ENCODE measurements at regions not wholly inside any gene's neighbourhood (a gene's known extent, or its start where the extent isn't known, plus 50 kb on each side); places are given as distances from the start of the nearest gene placed in this dataset.

DNA sequence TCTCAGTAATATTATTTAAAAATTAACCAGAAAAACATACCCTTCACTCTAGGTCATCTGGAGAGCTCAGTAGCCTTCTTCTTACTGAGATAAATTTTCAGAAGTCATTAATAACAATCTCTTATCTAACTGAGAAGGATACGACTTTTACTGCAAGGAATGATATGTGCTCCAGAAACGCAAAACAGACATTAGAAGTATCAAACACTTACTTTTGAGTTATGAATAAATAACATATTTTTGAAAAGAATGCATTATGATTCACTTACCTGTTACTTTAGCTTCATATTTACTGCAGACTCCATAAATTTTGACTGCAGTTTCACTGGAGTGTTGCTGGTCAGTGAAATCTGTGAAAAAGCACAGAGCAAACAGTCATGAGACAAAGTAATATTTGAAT is 668.7 kb upstream of the NRSN1 start:
- Histone ChIP-seq H3K4me2 (ENCODE audit: low read length) (no peak overlapping the region), H3K4me1 (ENCODE audit: low read length) (no peaks in the 10 kb centered on the region), H3K9ac (ENCODE audit: low read length) (no peak overlapping the region), H3K27me3 (ENCODE audit: low read depth, low read length) (no peaks in the 10 kb centered on the region), H3K4me3 (ENCODE audit: low read length) (no peak overlapping the region), H4K20me1 (ENCODE audit: insufficient read depth, low read length) (no peaks in the 10 kb centered on the region), H3K27ac (ENCODE audit: low read length) (no peak overlapping the region), H3K36me3 (replicated peaks; ENCODE audit: low read depth, low read length) (no peaks in the 10 kb centered on the region), H2AFZ (ENCODE audit: low read depth, low read length) (no peak overlapping the region), H3K79me2 (ENCODE audit: low read length) (no peaks in the 10 kb centered on the region), H3K9me3 (ENCODE audit: insufficient read depth, low read length) (no peaks in the 10 kb centered on the region)
- TF ChIP-seq CTCF (IDR thresholded peaks at IDR 0.05; ENCODE audit: low read depth, low read length) (no peak), EZH2phosphoT487 (IDR thresholded peaks at IDR 0.05; ENCODE audit: low read depth) (no peak)

DNA sequence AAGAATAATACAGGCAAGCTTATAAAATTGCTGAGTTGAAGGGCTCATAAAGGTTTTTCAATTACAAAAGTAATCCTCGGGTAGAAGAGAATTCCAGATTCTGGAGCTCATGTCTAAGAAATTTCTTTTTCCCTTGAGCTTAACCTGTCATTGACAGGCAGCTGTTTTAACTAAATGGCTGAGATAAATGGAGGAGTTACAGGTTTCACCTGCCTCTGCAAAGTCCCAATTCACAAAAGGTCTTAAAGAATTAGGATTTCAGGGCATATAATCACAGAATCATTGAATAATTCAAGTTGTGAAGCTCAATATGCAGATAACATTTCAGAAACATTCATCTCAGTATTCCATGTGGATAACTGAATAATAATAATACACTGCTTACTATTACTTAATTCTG is 660.1 kb upstream of the NRSN1 start:
- H4K20me1 ChIP-seq (ENCODE audit: insufficient read depth, low read length) = no peaks in the 10 kb centered on the region
- no peaks in the 10 kb centered on the region for H3K36me3 ChIP-seq (replicated peaks; ENCODE audit: low read depth, low read length)
- H3K79me2 ChIP-seq (ENCODE audit: low read length) = no peaks in the 10 kb centered on the region
- TF ChIP-seq CTCF (IDR thresholded peaks at IDR 0.05; ENCODE audit: low read depth, low read length) (no peak), EZH2phosphoT487 (IDR thresholded peaks at IDR 0.05; ENCODE audit: low read depth) (no peak)
- no peaks in the 10 kb centered on the region for H3K27me3 ChIP-seq (ENCODE audit: low read depth, low read length)
- no peak overlapping the region for H3K9ac ChIP-seq (ENCODE audit: low read length)
- no peaks in the 10 kb centered on the region for H3K4me1 ChIP-seq (ENCODE audit: low read length)
- H3K4me3 ChIP-seq (ENCODE audit: low read length) = no peak overlapping the region
- H2AFZ ChIP-seq (ENCODE audit: low read depth, low read length) = no peak overlapping the region
- H3K9me3 ChIP-seq (ENCODE audit: insufficient read depth, low read length) = no peaks in the 10 kb centered on the region
- H3K4me2 ChIP-seq (ENCODE audit: low read length) = no peak overlapping the region
- H3K27ac ChIP-seq (ENCODE audit: low read length) = no peak overlapping the region

DNA sequence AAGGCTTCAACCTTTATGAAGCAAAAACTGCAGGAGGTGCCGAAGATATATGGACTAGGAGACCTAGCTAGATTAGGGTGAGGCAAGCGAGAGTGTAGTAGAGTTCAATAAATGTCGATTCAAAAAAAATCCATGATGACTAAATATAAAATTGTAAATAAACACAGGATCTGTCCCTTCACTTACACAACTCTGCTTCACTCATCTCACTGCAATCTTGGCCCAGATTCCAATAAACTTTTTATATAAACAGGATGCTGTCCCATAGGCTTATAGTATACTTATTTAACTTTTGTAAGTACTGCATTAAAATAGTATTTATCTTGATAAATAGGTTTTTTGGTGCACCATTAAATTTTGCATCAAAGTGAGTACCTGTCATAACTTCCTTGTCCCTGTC is 648.4 kb upstream of the NRSN1 start:
- Histone ChIP-seq H3K4me1 (ENCODE audit: low read length) (peaks cover 16% of the 10 kb centered on the region), H3K27ac (ENCODE audit: low read length) (no peak overlapping the region), H4K20me1 (ENCODE audit: insufficient read depth, low read length) (no peaks in the 10 kb centered on the region), H3K9me3 (ENCODE audit: insufficient read depth, low read length) (no peaks in the 10 kb centered on the region), H3K4me2 (ENCODE audit: low read length) (no peak overlapping the region), H3K4me3 (ENCODE audit: low read length) (no peak overlapping the region), H3K79me2 (ENCODE audit: low read length) (no peaks in the 10 kb centered on the region), H2AFZ (ENCODE audit: low read depth, low read length) (no peak overlapping the region), H3K9ac (ENCODE audit: low read length) (no peak overlapping the region), H3K27me3 (ENCODE audit: low read depth, low read length) (no peaks in the 10 kb centered on the region), H3K36me3 (replicated peaks; ENCODE audit: low read depth, low read length) (peaks cover 2% of the 10 kb centered on the region)
- TF ChIP-seq CTCF (IDR thresholded peaks at IDR 0.05; ENCODE audit: low read depth, low read length) = no peak
- TF ChIP-seq EZH2phosphoT487 (IDR thresholded peaks at IDR 0.05; ENCODE audit: low read depth) = no peak

GRCh38 chr6:23478312-23478711 is 647.7 kb upstream of the NRSN1 start:
- Histone ChIP-seq H4K20me1 (ENCODE audit: insufficient read depth, low read length) (no peaks in the 10 kb centered on the region), H3K4me3 (ENCODE audit: low read length) (no peak overlapping the region), H3K27ac (ENCODE audit: low read length) (no peak overlapping the region), H3K79me2 (ENCODE audit: low read length) (no peaks in the 10 kb centered on the region), H3K4me2 (ENCODE audit: low read length) (no peak overlapping the region), H3K27me3 (ENCODE audit: low read depth, low read length) (no peaks in the 10 kb centered on the region), H2AFZ (ENCODE audit: low read depth, low read length) (no peak overlapping the region), H3K9me3 (ENCODE audit: insufficient read depth, low read length) (no peaks in the 10 kb centered on the region), H3K9ac (ENCODE audit: low read length) (no peak overlapping the region), H3K4me1 (ENCODE audit: low read length) (peaks cover 16% of the 10 kb centered on the region), H3K36me3 (replicated peaks; ENCODE audit: low read depth, low read length) (peaks cover 2% of the 10 kb centered on the region)
- TF ChIP-seq CTCF (IDR thresholded peaks at IDR 0.05; ENCODE audit: low read depth, low read length) = no peak
- no peak for TF ChIP-seq EZH2phosphoT487 (IDR thresholded peaks at IDR 0.05; ENCODE audit: low read depth)

Measured in OCI-LY3 (cell line).